Pons (tissue), 1 donor: ENCODE measurements at regions not wholly inside any gene's neighbourhood (a gene's known extent, or its start where the extent isn't known, plus 50 kb on each side); places are given as distances from the start of the nearest gene placed in this dataset.

Experiments
- DNase-seq: peaks from one replicate; pipeline ENCODE4 v3.0.0-alpha.2; 2016; ENCODE audit warnings: low spot score

- DNase-seq: no peak
These were observed 233.7 kb downstream of the IBTK start for GRCh38 chr6:82013561-82014530.

- no peak for DNase-seq
These were observed 241.4 kb downstream of the IBTK start for GRCh38 chr6:82006027-82006738.

GRCh38 chr6:82000551-82000950, 247.0 kb downstream of the IBTK start:
- DNase-seq: no peak

GRCh38 chr6:81999826-82000225, 247.3 kb upstream of the TENT5A start:
- no peak for DNase-seq

GRCh38 chr6:81999270-81999669, 246.8 kb upstream of the TENT5A start:
- no peak for DNase-seq

GRCh38 chr6:81998432-81998831, 246.0 kb upstream of the TENT5A start:
- DNase-seq: no peak

- DNase-seq: no peak
These were observed 244.8 kb upstream of the TENT5A start for GRCh38 chr6:81997090-81997926.

- no peak for DNase-seq
These were observed 243.9 kb upstream of the TENT5A start for GRCh38 chr6:81996414-81996813.

- DNase-seq: no peak
These were observed 243.2 kb upstream of the TENT5A start for GRCh38 chr6:81995548-81996289.

GRCh38 chr6:81988871-81989270, 236.4 kb upstream of the TENT5A start:
- DNase-seq: no peak

GRCh38 chr6:81988446-81988845, 236.0 kb upstream of the TENT5A start:
- no peak for DNase-seq

GRCh38 chr6:81987293-81987692, 234.8 kb upstream of the TENT5A start:
- DNase-seq: no peak

- no peak for DNase-seq
These were observed 232.7 kb upstream of the TENT5A start for GRCh38 chr6:81985191-81985590.

GRCh38 chr6:81984599-81984998, 232.1 kb upstream of the TENT5A start:
- no peak for DNase-seq

- DNase-seq: no peak
These were observed 229.3 kb upstream of the TENT5A start for GRCh38 chr6:81981812-81982211.

- DNase-seq: no peak
These were observed 227.3 kb upstream of the TENT5A start for GRCh38 chr6:81979767-81980166.

- DNase-seq: no peak
These were observed 226.8 kb upstream of the TENT5A start for GRCh38 chr6:81979329-81979728.

- DNase-seq: no peak
These were observed 225.7 kb upstream of the TENT5A start for GRCh38 chr6:81978230-81978629.

GRCh38 chr6:81977486-81977885, 225.0 kb upstream of the TENT5A start:
- DNase-seq: no peak

- DNase-seq: no peak
These were observed 217.3 kb upstream of the TENT5A start for GRCh38 chr6:81969814-81970213.

- no peak for DNase-seq
These were observed 216.5 kb upstream of the TENT5A start for GRCh38 chr6:81969011-81969410.

- DNase-seq: no peak
These were observed 214.5 kb upstream of the TENT5A start for GRCh38 chr6:81966968-81967367.
